IPS-18a (cell line): ENCODE measurements at regions not wholly inside any gene's neighbourhood (a gene's known extent, or its start where the extent isn't known, plus 50 kb on each side); places are given as distances from the start of the nearest gene placed in this dataset.
"Not testable (repeated sequence)": the region's sequence is repeated elsewhere in the genome, so short reads cannot be mapped to it uniquely, and the experiment has no call there.

Experiments
- H3K27ac ChIP-seq: one replicate; pipeline ENCODE4 v1.5.1; 2013; ENCODE audit warnings: low read length
- H3K27me3 ChIP-seq: one replicate; pipeline ENCODE4 v1.6.1; 2013; ENCODE audit warnings: mild to moderate bottlenecking, low read length; ENCODE audit not compliant: control insufficient read depth, insufficient read depth
- H3K36me3 ChIP-seq: one replicate; pipeline ENCODE4 v1.6.1; 2013; ENCODE audit warnings: low read depth, low read length; ENCODE audit not compliant: control insufficient read depth
- H3K4me1 ChIP-seq: one replicate; pipeline ENCODE4 v1.6.1; 2013; ENCODE audit warnings: low read depth, low read length; ENCODE audit not compliant: control insufficient read depth
- H3K4me3 ChIP-seq: one replicate; pipeline ENCODE4 v1.5.1; 2013; ENCODE audit warnings: low read length
- H3K9ac ChIP-seq: one replicate; pipeline ENCODE4 v1.6.1; 2013; ENCODE audit warnings: mild to moderate bottlenecking, low read length, moderate library complexity
- H3K9me3 ChIP-seq: one replicate; pipeline ENCODE4 v1.6.1; 2013; ENCODE audit warnings: low read depth, low read length; ENCODE audit not compliant: control insufficient read depth

DNA sequence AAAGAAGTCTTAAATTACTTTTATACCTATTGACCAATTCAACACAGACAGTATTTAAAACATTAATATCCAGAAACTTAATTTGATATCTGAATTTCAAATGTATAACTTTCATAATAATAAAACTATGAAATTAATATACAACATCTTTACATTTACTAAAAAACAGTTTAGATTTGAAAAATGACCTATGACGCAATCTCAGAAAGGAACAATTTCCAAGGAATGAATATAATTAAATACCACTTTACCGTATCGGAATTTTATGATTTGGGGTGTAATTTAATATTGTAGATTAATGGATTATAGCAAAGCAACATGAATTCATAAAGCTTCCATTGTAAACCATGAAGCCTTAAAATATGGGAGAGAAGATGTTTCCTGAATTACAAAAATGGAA is 321.5 kb upstream of the TRPM3 start:
- no peaks in the 10 kb centered on the region for H3K9me3 ChIP-seq
- H3K36me3 ChIP-seq, result no peaks in the 10 kb centered on the region
- H3K27me3 ChIP-seq, result peaks cover 15% of the 10 kb centered on the region
- H3K27ac ChIP-seq, result no peak overlapping the region
- peaks cover 25% of the 10 kb centered on the region for H3K4me1 ChIP-seq
- H3K4me3 ChIP-seq, result no peak overlapping the region
- no peak overlapping the region for H3K9ac ChIP-seq

DNA sequence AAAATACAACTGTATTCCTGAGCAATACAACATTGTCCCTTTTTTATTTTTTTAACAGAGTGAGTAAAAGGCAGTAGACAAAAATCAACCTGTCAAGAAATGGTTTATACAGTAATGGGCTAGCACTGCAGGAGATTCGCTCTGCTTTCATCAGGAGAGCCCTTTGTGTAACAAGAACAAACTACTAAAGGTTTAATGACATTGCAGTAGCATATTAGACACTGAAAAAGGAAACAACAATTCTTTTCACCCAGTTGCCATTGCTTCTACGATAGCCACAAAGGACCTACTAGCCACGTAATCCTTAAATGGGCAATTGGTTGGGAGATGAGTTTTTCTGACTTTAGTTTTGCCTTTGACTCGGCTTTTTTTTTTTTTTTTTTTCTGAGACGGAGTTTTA is 319.8 kb upstream of the TRPM3 start:
- no peak overlapping the region for H3K4me3 ChIP-seq
- H3K9ac ChIP-seq, result no peak overlapping the region
- peaks cover 17% of the 10 kb centered on the region for H3K4me1 ChIP-seq
- no peaks in the 10 kb centered on the region for H3K36me3 ChIP-seq
- H3K27me3 ChIP-seq, result peaks cover 15% of the 10 kb centered on the region
- H3K9me3 ChIP-seq, result no peaks in the 10 kb centered on the region
- H3K27ac ChIP-seq, result no peak overlapping the region

DNA sequence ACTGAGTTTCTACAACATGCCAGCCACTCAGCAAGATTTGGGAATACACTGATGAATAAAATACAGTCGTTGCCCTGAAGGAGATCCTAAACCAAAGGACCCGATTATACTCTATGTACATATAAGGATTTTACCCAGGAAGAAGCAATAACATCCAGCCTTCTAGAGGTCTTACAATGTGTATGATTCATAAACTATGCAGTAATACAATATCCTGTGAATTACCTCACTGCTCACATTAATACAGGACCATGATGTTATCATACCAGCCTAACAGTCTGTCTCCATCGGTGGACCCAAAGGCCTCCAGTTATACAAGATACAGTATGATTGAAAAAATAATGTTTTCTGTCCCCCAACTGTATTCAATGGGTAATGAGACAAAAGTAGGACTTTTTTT is 310.5 kb upstream of the TRPM3 start:
- no peaks in the 10 kb centered on the region for H3K9me3 ChIP-seq
- no peaks in the 10 kb centered on the region for H3K27me3 ChIP-seq
- no peak overlapping the region for H3K9ac ChIP-seq
- H3K4me3 ChIP-seq, result no peak overlapping the region
- no peaks in the 10 kb centered on the region for H3K36me3 ChIP-seq
- H3K4me1 ChIP-seq, result no peaks in the 10 kb centered on the region
- no peak overlapping the region for H3K27ac ChIP-seq

DNA sequence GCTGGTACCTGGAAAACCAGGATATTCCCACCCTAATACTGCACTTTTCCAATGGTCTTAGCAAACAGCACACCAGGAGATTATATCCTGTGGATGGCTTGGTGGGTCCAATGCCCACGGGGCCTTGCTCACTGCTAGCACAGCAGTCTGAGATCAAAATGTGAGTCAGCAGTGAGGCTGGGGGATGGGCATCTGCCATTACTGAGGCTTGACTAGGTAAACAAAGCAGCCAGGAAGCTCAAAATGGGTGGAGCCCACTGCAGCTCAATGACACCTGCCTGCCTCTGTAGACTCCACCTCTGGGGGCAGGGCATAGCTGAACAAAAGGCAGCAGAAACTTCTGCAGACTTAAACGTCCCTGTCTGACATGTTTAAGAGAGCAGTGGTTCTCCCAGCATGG is 285.9 kb upstream of the TRPM3 start:
- not testable (repeated sequence) for H3K9ac ChIP-seq, H3K4me3 ChIP-seq, H3K27ac ChIP-seq, H3K27me3 ChIP-seq, H3K9me3 ChIP-seq, H3K36me3 ChIP-seq, H3K4me1 ChIP-seq

GRCh38 chr9:71403106-71403505 is 281.7 kb upstream of the TRPM3 start:
- Histone ChIP-seq H3K9me3 (no peaks in the 10 kb centered on the region), H3K4me1 (no peaks in the 10 kb centered on the region), H3K27ac (no peak overlapping the region), H3K9ac (no peak overlapping the region), H3K27me3 (no peaks in the 10 kb centered on the region), H3K4me3 (no peak overlapping the region), H3K36me3 (no peaks in the 10 kb centered on the region)

- Histone ChIP-seq H3K36me3 (no peaks in the 10 kb centered on the region), H3K9ac (no peak overlapping the region), H3K27me3 (no peaks in the 10 kb centered on the region), H3K9me3 (no peaks in the 10 kb centered on the region), H3K4me1 (peaks cover 3% of the 10 kb centered on the region), H3K27ac (no peak overlapping the region), H3K4me3 (no peak overlapping the region)
Measured at GRCh38 chr9:71393005-71393404, 271.6 kb upstream of the TRPM3 start.

- Histone ChIP-seq H3K9me3 (no peaks in the 10 kb centered on the region), H3K36me3 (no peaks in the 10 kb centered on the region), H3K9ac (no peak overlapping the region), H3K4me3 (no peak overlapping the region), H3K4me1 (peaks cover 3% of the 10 kb centered on the region), H3K27me3 (no peaks in the 10 kb centered on the region), H3K27ac (no peak overlapping the region)
Measured at GRCh38 chr9:71384343-71384742, 262.9 kb upstream of the TRPM3 start.

DNA sequence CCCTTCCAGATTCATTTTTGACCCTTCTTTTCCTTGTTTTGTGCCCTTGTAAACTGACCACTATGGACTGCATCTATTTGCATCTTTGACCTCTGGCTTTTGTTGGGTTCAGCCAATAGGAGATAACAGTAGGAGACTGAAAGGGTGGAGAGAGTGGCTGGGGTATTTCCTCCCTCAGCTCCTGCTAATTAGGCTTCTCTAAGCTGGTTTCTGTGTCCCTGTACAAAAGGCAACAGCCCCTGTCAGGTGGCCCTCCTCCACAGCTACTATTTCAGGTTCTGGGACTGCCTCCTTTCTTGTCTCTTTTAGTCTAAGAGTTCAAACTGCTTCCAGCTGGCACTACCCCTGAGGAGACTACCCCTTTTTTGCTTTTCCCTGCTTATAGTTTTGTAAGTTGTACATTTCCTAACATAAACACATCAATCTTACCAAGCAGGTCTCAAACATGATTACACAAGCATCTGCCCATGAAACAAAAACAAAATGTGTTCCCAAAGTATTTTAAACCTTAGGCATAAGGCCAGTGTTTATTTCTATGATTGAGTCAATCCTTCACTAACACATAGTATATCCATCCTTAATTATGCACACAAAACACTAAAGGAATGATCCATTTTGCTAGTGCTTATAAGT is 262.0 kb upstream of the TRPM3 start:
- Histone ChIP-seq H3K27ac (no peak overlapping the region), H3K27me3 (no peaks in the 10 kb centered on the region), H3K4me3 (no peak overlapping the region), H3K36me3 (no peaks in the 10 kb centered on the region), H3K9me3 (no peaks in the 10 kb centered on the region), H3K4me1 (peaks cover under 1% of the 10 kb centered on the region), H3K9ac (no peak overlapping the region)

GRCh38 chr9:71368157-71368556 is 246.7 kb upstream of the TRPM3 start:
- Histone ChIP-seq H3K9me3 (no peaks in the 10 kb centered on the region), H3K27me3 (no peaks in the 10 kb centered on the region), H3K4me1 (peaks cover 38% of the 10 kb centered on the region), H3K4me3 (no peak overlapping the region), H3K27ac (no peak overlapping the region), H3K36me3 (no peaks in the 10 kb centered on the region), H3K9ac (no peak overlapping the region)

DNA sequence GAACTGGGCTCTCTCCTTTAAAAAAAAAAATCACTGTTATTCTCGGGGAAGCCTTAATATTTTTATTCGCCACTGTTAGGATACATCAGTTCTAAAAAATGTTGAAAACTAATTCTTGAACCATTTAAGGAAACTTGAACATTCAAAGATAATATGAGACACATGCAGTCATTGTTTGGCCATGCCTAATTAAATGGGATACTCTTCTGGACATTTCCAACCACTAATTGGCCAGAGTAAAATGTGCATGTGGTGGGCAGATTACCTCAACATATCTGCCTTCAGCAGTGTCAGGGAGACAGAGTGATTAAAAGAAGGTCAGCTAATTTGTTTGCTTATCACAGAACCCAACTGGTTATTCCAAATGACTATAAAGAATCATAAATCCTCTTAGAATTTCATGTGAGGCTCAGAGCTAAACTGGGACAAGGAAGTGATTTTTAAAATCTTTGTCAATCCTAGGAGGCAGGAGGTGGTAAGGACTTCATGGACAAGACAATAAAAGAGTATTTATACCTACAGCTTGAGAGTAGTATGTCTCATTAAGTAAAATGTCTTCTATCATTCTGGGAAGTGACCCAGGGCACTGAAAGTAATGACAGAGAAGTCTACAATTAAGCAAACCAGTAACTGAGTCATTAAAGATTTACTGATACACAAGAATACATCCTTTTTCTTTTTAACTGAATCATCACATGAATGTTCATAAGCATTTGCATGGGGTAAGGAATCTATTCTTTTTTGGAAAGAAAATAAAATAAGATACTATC is 242.9 kb upstream of the TRPM3 start:
- H3K4me3 ChIP-seq, result no peak overlapping the region
- peak overlapping the region; percentile 50 for H3K27ac ChIP-seq
- H3K4me1 ChIP-seq, result peaks cover 59% of the 10 kb centered on the region
- no peaks in the 10 kb centered on the region for H3K27me3 ChIP-seq
- no peaks in the 10 kb centered on the region for H3K36me3 ChIP-seq
- no peaks in the 10 kb centered on the region for H3K9me3 ChIP-seq
- H3K9ac ChIP-seq, result no peak overlapping the region

DNA sequence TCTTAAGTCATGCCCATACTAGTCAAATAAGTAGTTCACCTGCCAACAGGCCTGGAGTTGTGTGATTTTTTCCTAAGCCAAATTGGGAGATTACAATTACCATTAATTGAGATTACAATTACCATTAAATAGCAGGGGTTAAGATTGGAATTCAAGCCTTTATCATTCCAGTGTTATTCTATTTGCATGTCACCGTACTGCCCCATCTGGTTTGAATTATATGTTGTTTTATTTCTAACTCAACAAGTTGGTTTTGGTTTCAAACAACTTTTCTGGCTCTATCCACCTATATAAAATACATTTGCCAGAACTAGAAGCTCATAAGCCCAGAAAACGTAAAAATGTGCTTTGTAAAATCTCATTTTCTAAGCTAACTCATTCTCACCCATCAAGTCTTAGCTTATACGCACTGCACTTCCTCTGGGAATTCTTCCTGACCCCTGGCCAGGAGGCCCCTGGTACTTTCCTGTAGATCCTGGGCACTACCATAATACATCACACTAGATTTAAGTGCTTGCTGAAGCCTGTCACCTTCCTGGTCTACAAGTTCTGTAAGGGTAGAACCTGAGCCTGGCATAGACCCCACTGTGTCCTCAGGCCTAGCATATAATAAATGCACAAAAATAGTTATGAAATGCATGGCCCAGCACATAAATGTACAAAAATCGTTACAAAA is 242.0 kb upstream of the TRPM3 start:
- Histone ChIP-seq H3K27ac (peak overlapping the region; percentile 63), H3K4me3 (peak overlapping the region; percentile 20)

More for the DNA sequence above, 242.0 kb upstream of the TRPM3 start:
- H3K9ac ChIP-seq, result no peak overlapping the region
- no peaks in the 10 kb centered on the region for H3K27me3 ChIP-seq
- H3K4me1 ChIP-seq, result peaks cover 56% of the 10 kb centered on the region
- no peaks in the 10 kb centered on the region for H3K9me3 ChIP-seq
- no peaks in the 10 kb centered on the region for H3K36me3 ChIP-seq
